ENCODE measurements at regions not wholly inside any gene's neighbourhood (a gene's known extent, or its start where the extent isn't known, plus 50 kb on each side); places are given as distances from the start of the nearest gene placed in this dataset.

- Histone ChIP-seq H3K79me1 (ENCODE audit: low read length) (no peaks in the 10 kb centered on the region), H4K91ac (ENCODE audit: low read depth, low read length) (no peak overlapping the region), H4K8ac (ENCODE audit: low read depth, low read length) (no peak overlapping the region), H2BK12ac (ENCODE audit: low read length) (no peak overlapping the region), H3K27ac (ENCODE audit: low read depth, low read length) (no peak overlapping the region), H3K36me3 (ENCODE audit: control insufficient read depth in 1 of 2, insufficient read depth in 2 of 2, low read length in 2 of 2) (no peaks in the 10 kb centered on the region), H3K27me3 (ENCODE audit: insufficient read depth, low read length) (no peaks in the 10 kb centered on the region), H2AFZ (ENCODE audit: insufficient read depth, low read length, poor library complexity) (no peak overlapping the region), H4K12ac (ENCODE audit: low read depth, low read length) (no peak overlapping the region), H2BK120ac (ENCODE audit: insufficient read depth, low read length, poor library complexity) (no peak overlapping the region), H3K4ac (ENCODE audit: low read depth, low read length) (no peak overlapping the region), H3K4me3 (ENCODE audit: low read depth, low read length) (no peak overlapping the region), H2AK5ac (ENCODE audit: low read length) (no peak overlapping the region), H3K4me2 (ENCODE audit: low read length) (no peak overlapping the region), H3K14ac (ENCODE audit: low read length) (no peak overlapping the region), H3K9me3 (ENCODE audit: insufficient read depth, low read depth, low read length) (no peaks in the 10 kb centered on the region), H3K4me1 (ENCODE audit: control insufficient read depth in 1 of 2, insufficient read depth in 2 of 2, low read length in 2 of 2) (no peaks in the 10 kb centered on the region), H3K9ac (ENCODE audit: low read length) (no peak overlapping the region), H2BK5ac (ENCODE audit: low read depth, low read length, poor library complexity) (no peak overlapping the region), H3K23ac (ENCODE audit: low read length) (no peak overlapping the region), H3K79me2 (ENCODE audit: control insufficient read depth, insufficient read depth, low read length, poor library complexity) (no peaks in the 10 kb centered on the region), H3K18ac (ENCODE audit: low read length) (no peak overlapping the region)
- no peak for DNase-seq
- WGBS (ENCODE audit: extremely low coverage, insufficient coverage, insufficient read length): no CpG with 5 or more reads among the region's 1 CpG
Measured at GRCh38 chr4:179248821-179249220, 1806.6 kb upstream of the AGA start.

GRCh38 chr4:179268791-179269190 lies 1826.6 kb upstream of the AGA start:
- Histone ChIP-seq H3K79me1 (ENCODE audit: low read length) (no peaks in the 10 kb centered on the region), H2BK5ac (ENCODE audit: low read depth, low read length, poor library complexity) (no peak overlapping the region), H3K36me3 (ENCODE audit: control insufficient read depth in 1 of 2, insufficient read depth in 2 of 2, low read length in 2 of 2) (no peaks in the 10 kb centered on the region), H3K27me3 (ENCODE audit: insufficient read depth, low read length) (no peaks in the 10 kb centered on the region), H3K9me3 (ENCODE audit: insufficient read depth, low read depth, low read length) (no peaks in the 10 kb centered on the region), H4K12ac (ENCODE audit: low read depth, low read length) (no peak overlapping the region), H3K4me3 (ENCODE audit: low read depth, low read length) (no peak overlapping the region), H3K9ac (ENCODE audit: low read length) (no peak overlapping the region), H4K8ac (ENCODE audit: low read depth, low read length) (no peak overlapping the region), H3K18ac (ENCODE audit: low read length) (no peak overlapping the region), H3K14ac (ENCODE audit: low read length) (no peak overlapping the region), H2BK12ac (ENCODE audit: low read length) (no peak overlapping the region), H3K79me2 (ENCODE audit: control insufficient read depth, insufficient read depth, low read length, poor library complexity) (no peaks in the 10 kb centered on the region), H2BK120ac (ENCODE audit: insufficient read depth, low read length, poor library complexity) (no peak overlapping the region), H4K91ac (ENCODE audit: low read depth, low read length) (no peak overlapping the region), H2AFZ (ENCODE audit: insufficient read depth, low read length, poor library complexity) (no peak overlapping the region), H3K4ac (ENCODE audit: low read depth, low read length) (no peak overlapping the region), H3K23ac (ENCODE audit: low read length) (no peak overlapping the region), H2AK5ac (ENCODE audit: low read length) (no peak overlapping the region), H3K27ac (ENCODE audit: low read depth, low read length) (no peak overlapping the region), H3K4me1 (ENCODE audit: control insufficient read depth in 1 of 2, insufficient read depth in 2 of 2, low read length in 2 of 2) (no peaks in the 10 kb centered on the region), H3K4me2 (ENCODE audit: low read length) (no peak overlapping the region)
- WGBS (ENCODE audit: extremely low coverage, insufficient coverage, insufficient read length): no CpG with 5 or more reads among the region's 2 CpGs
- no peak for DNase-seq

- no peak overlapping the region for H2AK5ac ChIP-seq (ENCODE audit: low read length)
- H3K14ac ChIP-seq (ENCODE audit: low read length): no peak overlapping the region
- H3K9me3 ChIP-seq (ENCODE audit: insufficient read depth, low read depth, low read length): no peaks in the 10 kb centered on the region
- H2BK5ac ChIP-seq (ENCODE audit: low read depth, low read length, poor library complexity): no peak overlapping the region
- H2BK12ac ChIP-seq (ENCODE audit: low read length): no peak overlapping the region
- no peaks in the 10 kb centered on the region for H3K36me3 ChIP-seq (ENCODE audit: control insufficient read depth in 1 of 2, insufficient read depth in 2 of 2, low read length in 2 of 2)
- H4K8ac ChIP-seq (ENCODE audit: low read depth, low read length): no peak overlapping the region
- H3K27ac ChIP-seq (ENCODE audit: low read depth, low read length): no peak overlapping the region
- no peak overlapping the region for H2AFZ ChIP-seq (ENCODE audit: insufficient read depth, low read length, poor library complexity)
- H4K91ac ChIP-seq (ENCODE audit: low read depth, low read length): no peak overlapping the region
- no peak overlapping the region for H3K4ac ChIP-seq (ENCODE audit: low read depth, low read length)
- H2BK120ac ChIP-seq (ENCODE audit: insufficient read depth, low read length, poor library complexity): no peak overlapping the region
- no peak for DNase-seq
- H4K12ac ChIP-seq (ENCODE audit: low read depth, low read length): no peak overlapping the region
- H3K27me3 ChIP-seq (ENCODE audit: insufficient read depth, low read length): no peaks in the 10 kb centered on the region
- H3K9ac ChIP-seq (ENCODE audit: low read length): no peak overlapping the region
- H3K4me2 ChIP-seq (ENCODE audit: low read length): no peak overlapping the region
- H3K23ac ChIP-seq (ENCODE audit: low read length): no peak overlapping the region
- H3K18ac ChIP-seq (ENCODE audit: low read length): no peak overlapping the region
- no peaks in the 10 kb centered on the region for H3K79me2 ChIP-seq (ENCODE audit: control insufficient read depth, insufficient read depth, low read length, poor library complexity)
- no peak overlapping the region for H3K4me3 ChIP-seq (ENCODE audit: low read depth, low read length)
- no peaks in the 10 kb centered on the region for H3K4me1 ChIP-seq (ENCODE audit: control insufficient read depth in 1 of 2, insufficient read depth in 2 of 2, low read length in 2 of 2)
- no peaks in the 10 kb centered on the region for H3K79me1 ChIP-seq (ENCODE audit: low read length)
Measured at GRCh38 chr4:179272282-179272681, 1830.0 kb upstream of the AGA start.

- Histone ChIP-seq H3K79me2 (ENCODE audit: control insufficient read depth, insufficient read depth, low read length, poor library complexity) (no peaks in the 10 kb centered on the region), H3K14ac (ENCODE audit: low read length) (no peak overlapping the region), H4K8ac (ENCODE audit: low read depth, low read length) (no peak overlapping the region), H4K91ac (ENCODE audit: low read depth, low read length) (no peak overlapping the region), H3K9me3 (ENCODE audit: insufficient read depth, low read depth, low read length) (no peaks in the 10 kb centered on the region), H2BK5ac (ENCODE audit: low read depth, low read length, poor library complexity) (no peak overlapping the region), H3K4me3 (ENCODE audit: low read depth, low read length) (no peak overlapping the region), H3K9ac (ENCODE audit: low read length) (no peak overlapping the region), H3K4me1 (ENCODE audit: control insufficient read depth in 1 of 2, insufficient read depth in 2 of 2, low read length in 2 of 2) (no peaks in the 10 kb centered on the region), H3K79me1 (ENCODE audit: low read length) (no peaks in the 10 kb centered on the region), H2BK12ac (ENCODE audit: low read length) (no peak overlapping the region), H3K27ac (ENCODE audit: low read depth, low read length) (no peak overlapping the region), H2AK5ac (ENCODE audit: low read length) (no peak overlapping the region), H3K36me3 (ENCODE audit: control insufficient read depth in 1 of 2, insufficient read depth in 2 of 2, low read length in 2 of 2) (no peaks in the 10 kb centered on the region), H3K27me3 (ENCODE audit: insufficient read depth, low read length) (no peaks in the 10 kb centered on the region), H2BK120ac (ENCODE audit: insufficient read depth, low read length, poor library complexity) (no peak overlapping the region), H3K4me2 (ENCODE audit: low read length) (no peak overlapping the region), H3K4ac (ENCODE audit: low read depth, low read length) (no peak overlapping the region), H3K18ac (ENCODE audit: low read length) (no peak overlapping the region), H3K23ac (ENCODE audit: low read length) (no peak overlapping the region), H2AFZ (ENCODE audit: insufficient read depth, low read length, poor library complexity) (no peak overlapping the region), H4K12ac (ENCODE audit: low read depth, low read length) (no peak overlapping the region)
- no peak for DNase-seq
- no CpG with 5 or more reads among the region's 2 CpGs for WGBS (ENCODE audit: extremely low coverage, insufficient coverage, insufficient read length)
Measured at GRCh38 chr4:179278647-179279046, 1836.4 kb upstream of the AGA start.

- no peaks in the 10 kb centered on the region for H3K36me3 ChIP-seq (ENCODE audit: control insufficient read depth in 1 of 2, insufficient read depth in 2 of 2, low read length in 2 of 2)
- no peaks in the 10 kb centered on the region for H3K4me1 ChIP-seq (ENCODE audit: control insufficient read depth in 1 of 2, insufficient read depth in 2 of 2, low read length in 2 of 2)
- no peak overlapping the region for H4K8ac ChIP-seq (ENCODE audit: low read depth, low read length)
- H3K9me3 ChIP-seq (ENCODE audit: insufficient read depth, low read depth, low read length): no peaks in the 10 kb centered on the region
- H3K79me1 ChIP-seq (ENCODE audit: low read length): no peaks in the 10 kb centered on the region
- H3K9ac ChIP-seq (ENCODE audit: low read length): no peak overlapping the region
- no peak overlapping the region for H2AK5ac ChIP-seq (ENCODE audit: low read length)
- no peak overlapping the region for H3K27ac ChIP-seq (ENCODE audit: low read depth, low read length)
- no peak overlapping the region for H4K12ac ChIP-seq (ENCODE audit: low read depth, low read length)
- DNase-seq: no peak
- H2BK12ac ChIP-seq (ENCODE audit: low read length): no peak overlapping the region
- no peak overlapping the region for H3K23ac ChIP-seq (ENCODE audit: low read length)
- no peak overlapping the region for H3K4ac ChIP-seq (ENCODE audit: low read depth, low read length)
- H2BK120ac ChIP-seq (ENCODE audit: insufficient read depth, low read length, poor library complexity): no peak overlapping the region
- H2BK5ac ChIP-seq (ENCODE audit: low read depth, low read length, poor library complexity): no peak overlapping the region
- H2AFZ ChIP-seq (ENCODE audit: insufficient read depth, low read length, poor library complexity): no peak overlapping the region
- H3K4me3 ChIP-seq (ENCODE audit: low read depth, low read length): no peak overlapping the region
- WGBS (ENCODE audit: extremely low coverage, insufficient coverage, insufficient read length): no CpG with 5 or more reads among the region's 3 CpGs
- no peak overlapping the region for H4K91ac ChIP-seq (ENCODE audit: low read depth, low read length)
- no peak overlapping the region for H3K18ac ChIP-seq (ENCODE audit: low read length)
- no peaks in the 10 kb centered on the region for H3K79me2 ChIP-seq (ENCODE audit: control insufficient read depth, insufficient read depth, low read length, poor library complexity)
- H3K27me3 ChIP-seq (ENCODE audit: insufficient read depth, low read length): no peaks in the 10 kb centered on the region
- H3K4me2 ChIP-seq (ENCODE audit: low read length): no peak overlapping the region
- no peak overlapping the region for H3K14ac ChIP-seq (ENCODE audit: low read length)
Measured at GRCh38 chr4:179285696-179286095, 1843.5 kb upstream of the AGA start.
